Amygdala (tissue), 56 donors: ENCODE measurements at regions not wholly inside any gene's neighbourhood (a gene's known extent, or its start where the extent isn't known, plus 50 kb on each side); places are given as distances from the start of the nearest gene placed in this dataset.

ENCODE experiments used
- DNase-seq, 56 donors: peaks; one replicate each; lab custom pipeline; 2025; lab: John Stamatoyannopoulos, UW

DNA sequence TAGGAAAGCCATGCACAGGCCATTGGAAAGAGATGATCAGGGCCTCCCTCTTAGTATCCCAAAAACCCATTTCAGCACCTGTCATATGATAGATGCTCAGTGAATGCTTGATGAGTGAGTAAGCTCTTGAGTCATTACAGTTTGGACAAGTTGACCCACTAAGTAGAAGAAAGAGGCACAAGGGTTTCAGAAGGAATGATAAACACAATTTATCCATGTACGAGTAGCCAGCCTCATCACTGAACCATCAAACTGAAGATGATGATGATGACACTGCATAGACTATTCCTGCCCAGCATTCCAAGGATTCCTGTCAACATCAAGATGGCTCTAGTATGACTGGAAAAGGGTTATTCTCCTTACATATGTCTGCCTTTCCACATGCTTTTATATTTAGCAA, 596.0 kb downstream of the BCL11A start:
- no peak for DNase-seq

DNA sequence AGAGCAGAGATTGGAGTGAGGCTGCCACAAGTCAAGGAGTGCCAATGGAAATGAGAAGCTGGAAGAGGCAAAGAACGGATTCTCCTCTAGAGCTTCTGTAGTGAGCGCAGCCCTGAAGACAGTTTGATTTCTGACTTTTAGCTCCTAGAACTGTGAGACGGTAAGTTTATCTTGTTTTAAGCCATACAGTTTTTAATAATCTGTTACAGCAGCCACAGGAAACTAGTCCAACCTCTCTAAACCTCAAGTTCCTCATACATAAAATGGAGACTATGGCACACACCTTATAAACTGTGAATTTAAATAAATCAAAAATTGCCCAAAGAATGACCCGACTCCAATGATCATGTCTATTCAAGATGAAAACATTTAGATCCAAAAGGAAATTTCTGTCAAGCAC, 596.5 kb downstream of the BCL11A start:
- no peak for DNase-seq

DNA sequence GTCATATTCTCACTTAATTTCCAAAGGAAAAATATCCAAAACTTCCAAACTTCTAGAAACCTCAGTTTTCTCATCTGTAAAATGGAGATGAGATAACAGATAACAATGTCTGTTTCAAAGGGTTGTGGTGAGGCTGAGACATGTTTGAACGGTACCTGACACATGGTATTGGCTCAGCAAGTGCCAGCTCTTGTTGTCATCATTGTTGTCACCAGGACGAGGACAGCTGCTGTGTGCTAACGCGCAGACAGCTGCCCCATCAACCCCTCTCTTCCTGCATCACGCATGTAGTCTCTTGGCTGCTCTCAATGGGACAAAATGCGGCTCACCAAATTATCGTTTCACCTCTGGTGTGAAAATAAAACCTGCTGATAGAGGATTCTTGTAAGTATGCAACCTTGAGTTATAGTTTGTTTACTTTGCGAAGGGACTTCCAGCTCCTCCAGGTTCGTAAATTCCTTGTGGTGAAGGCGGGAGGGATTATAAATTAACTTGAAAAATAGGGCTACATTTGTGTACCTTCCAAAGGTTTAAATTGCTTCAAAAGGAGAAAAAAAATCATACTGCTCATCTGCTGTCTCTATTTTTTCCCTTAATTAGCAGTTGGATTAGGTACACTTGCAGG, 605.4 kb downstream of the BCL11A start:
- no peak for DNase-seq

DNA sequence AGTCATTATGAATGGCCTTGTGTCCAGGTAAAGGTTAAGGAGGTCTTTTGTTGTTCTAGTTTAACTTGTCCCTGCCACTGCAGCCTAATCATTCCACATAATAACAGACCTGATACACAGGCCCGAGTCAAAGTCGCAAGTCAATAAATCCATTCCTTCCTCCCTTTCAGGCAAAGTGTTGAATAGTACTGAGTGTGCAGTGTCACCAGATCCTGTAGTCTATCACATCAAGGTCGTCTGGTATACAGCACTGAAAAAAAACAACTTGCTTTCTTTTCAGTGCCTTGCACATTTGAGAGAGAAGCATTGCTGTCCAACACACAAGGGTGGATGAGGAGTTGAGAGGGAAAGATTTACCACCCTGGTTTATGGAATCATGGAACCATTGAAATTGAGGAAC, 606.2 kb downstream of the BCL11A start:
- DNase-seq, result no peak

DNA sequence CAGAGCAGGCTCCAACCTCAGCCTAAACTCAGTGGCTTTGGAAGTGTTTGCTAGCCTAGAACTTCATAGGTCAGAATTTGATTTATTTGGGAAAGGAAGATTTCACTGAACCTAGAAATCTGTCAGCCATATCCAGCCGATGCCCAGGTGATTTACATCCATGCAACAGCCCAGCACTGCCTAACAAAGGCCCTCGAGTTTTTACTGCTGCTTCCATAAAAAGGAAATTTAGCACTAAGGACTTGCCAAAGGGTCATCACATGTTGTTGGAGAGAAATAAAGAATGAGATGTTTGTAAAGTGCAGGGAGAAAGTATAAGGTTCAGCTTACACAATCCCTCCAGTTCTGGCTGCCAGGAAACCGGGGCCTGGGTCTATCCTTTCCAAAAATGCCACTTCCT, 614.2 kb downstream of the BCL11A start:
- DNase-seq, result no peak

DNA sequence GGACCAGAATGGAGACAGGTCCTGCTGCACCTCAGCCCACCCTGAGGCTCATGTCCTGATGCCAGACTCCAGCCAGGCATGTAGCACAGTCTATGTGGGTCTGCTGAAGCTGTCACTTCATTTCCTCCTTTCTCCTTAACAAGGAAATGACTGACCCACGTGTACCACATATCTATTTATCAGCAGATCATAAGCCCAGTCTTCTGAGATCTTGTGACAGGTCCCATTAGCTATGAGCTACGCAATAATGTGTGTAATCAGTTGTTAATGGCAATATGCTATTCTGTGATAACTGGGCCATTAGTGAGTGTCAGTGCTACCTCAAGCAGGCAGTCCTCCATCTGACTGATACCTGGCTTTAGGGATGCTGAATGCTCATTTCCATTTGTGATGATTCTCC, 615.3 kb downstream of the BCL11A start:
- no peak for DNase-seq

DNA sequence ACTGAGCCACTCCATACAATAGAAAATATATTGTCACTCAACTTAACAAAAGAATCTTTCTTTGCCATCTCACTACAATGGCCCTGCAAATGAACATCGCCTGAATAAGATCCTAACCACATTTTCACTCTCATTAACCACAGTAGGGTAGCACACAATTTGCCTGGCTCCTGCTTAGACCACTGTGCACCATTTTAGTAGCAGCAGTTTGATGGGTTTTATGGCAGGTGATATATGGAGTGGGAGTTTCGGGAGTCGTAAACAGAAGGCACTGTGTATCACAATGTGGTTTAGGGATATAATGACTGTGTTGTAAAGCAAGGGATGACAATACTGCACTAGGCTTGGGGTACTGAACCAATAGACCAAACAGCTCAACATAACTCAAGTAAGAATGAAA, 617.4 kb downstream of the BCL11A start:
- DNase-seq, result peak in 1 of 56 donors; percentile 2

DNA sequence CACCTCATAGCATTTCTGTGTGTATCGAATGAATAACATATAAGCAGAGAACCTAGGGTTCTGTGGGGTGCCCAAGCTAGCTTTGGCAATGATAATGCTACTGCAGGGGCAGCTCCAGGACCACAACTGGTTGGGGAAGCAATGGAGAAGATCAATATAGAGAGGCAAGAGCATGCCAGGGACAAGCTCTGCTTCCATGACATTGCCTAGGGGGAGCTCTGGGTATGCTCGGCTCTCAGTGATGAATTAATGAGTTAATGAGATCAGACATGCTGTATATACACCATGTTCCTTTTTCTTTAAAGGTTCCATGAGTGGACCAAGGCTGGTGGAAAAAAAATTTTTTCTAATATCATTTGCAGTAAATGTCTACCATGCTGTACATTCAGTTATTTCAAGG, 618.4 kb downstream of the BCL11A start:
- DNase-seq, result no peak

DNA sequence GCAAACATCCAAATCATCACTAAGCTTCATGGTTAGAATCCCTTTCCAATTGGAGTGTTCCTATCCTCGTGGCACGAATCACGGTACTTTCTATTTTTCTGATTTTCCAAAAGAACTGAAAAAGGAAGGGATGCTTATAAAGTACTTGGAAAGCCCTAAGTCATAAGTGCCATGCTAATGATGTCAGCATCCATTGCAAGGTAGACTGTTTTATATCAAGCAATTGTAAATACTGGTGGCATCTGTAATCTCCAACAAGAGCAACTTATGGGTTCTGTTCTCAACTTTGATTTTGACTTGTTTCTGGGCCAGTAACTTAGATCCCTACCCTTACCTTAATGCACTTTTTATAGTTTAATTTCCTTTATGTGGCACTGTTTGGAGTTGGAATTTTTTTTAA, 619.5 kb downstream of the BCL11A start:
- DNase-seq, result no peak

DNA sequence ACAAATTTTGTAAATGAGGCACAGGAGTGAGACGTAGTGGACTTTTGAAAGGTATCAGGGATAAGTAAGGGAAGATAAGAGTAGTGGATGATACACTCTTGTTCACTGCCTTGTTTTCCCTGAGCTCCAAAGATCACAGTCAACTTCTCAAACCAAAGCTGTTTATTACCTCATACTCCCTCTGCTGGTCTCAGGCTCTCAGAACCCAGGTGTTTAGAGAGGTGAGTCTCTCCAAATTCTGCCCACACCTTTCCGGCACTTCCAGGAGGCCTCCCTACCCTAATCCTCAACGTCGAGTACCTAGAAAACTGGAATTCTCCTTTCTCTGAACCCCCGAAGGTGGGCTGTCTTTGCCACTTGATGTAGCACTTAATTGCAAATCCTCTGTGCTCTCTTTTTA, 621.1 kb downstream of the BCL11A start:
- no peak for DNase-seq

DNA sequence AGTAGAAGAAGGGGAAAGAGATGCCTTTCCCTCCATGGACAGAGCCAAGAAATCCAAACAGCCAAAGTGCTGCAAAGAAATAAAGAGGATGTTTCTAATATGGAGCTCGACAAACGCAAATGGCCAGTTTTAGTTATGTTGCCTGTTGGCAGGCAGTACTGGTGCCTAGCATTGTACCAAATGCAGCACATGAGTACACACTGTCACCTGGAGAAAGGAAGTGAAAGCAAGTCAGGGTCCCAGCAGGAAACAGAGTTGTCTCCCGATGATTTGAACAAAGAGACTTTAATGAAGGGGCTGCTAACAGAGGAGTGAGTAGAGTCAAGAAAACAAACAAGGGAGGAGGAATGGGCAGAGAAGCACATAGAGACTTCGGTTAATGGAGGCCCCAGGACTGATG, 623.0 kb downstream of the BCL11A start:
- DNase-seq, result no peak

DNA sequence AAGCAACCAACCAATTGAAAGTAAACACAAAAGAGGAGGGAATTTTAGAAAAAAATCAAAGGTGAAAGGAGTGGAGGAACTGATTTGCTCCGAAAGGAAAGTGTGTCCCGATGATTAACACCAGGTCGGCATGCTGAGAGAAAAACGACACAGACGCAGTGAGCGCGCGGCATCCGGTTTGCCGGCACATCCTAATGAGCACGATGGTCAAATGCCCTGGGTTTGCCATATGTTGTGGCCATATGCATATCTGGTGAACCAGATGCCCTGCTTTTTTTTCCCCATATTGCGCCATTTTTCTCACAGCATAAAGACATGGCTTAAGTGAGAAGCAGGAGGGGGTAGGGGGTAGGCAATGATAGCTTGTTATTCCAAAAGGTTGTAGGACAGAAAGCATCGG, 626.7 kb downstream of the BCL11A start:
- DNase-seq, result no peak

DNA sequence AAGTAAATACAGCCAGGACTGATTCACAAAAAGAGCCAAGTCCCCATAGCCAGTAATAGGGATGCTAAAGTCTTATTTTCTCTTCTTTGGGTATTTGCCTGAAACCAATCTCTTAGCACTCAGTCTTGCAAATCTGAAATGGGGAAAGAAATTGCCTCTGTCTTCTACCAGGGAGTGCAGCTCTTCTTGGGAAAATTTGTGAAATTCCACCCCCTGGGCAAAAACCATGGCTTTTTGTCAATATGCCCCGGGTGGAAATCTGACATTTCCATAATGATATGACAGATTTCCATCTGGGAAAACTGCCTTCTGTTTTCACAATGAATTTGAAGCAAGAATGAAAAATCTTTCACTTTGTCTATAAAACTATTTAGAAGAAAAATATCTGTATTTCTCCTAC, 628.1 kb downstream of the BCL11A start:
- DNase-seq, result no peak

DNA sequence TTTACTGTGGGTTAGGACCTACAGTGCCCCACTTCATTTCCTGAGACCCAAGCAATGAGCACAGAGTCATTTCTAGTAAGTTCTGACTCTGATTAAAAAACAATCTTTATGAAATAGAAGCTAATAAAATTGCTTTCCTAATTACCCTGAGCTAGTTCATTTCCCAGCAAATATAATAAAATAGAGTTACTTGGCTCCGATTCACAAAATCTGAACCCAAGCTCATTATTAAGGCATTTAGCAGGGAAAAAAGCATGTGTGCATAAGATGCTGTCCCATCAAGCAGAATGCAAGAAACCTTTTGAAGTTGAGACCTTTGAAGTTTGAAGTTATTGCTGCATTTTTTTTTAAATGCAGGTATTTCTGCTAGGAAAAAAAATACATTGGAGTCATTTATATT, 629.1 kb downstream of the BCL11A start:
- DNase-seq, result no peak

DNA sequence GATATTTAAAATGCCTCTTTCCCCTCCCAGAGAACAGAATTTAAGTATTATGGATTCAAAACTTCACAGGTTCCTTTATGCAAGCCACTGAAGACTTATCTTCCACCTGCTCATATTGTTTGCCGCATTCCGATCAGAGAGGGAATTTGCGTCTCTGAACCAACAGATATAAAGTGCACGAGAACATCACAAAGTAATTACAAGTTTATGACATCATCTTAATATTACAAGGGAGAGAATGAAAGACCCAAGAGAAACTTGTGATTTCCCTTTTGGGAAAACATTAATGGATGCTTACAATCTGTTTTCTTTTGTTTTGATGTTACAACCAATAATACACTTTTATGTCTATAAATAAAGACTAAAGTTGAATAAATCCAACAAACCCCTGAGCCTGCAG, 631.0 kb downstream of the BCL11A start:
- DNase-seq, result no peak

DNA sequence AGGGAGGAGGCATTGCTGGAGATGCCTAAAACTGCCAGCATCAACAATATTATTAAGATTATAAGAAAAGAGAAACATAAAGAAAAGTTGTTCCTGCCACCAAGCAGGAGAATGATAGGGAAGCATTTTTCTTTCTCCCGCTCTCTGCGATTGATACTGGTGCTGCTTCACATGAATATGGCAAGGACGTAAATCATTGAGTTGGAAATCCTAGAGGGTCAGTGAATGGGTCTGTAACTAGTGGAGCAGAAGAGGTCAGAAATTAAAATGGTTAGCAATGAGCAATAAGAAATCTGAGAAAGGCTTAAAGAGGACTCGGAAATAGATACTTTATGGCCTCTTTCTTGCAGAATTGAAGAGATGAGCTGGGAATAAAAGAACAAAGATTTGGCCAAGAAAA, 631.7 kb downstream of the BCL11A start:
- no peak for DNase-seq

DNA sequence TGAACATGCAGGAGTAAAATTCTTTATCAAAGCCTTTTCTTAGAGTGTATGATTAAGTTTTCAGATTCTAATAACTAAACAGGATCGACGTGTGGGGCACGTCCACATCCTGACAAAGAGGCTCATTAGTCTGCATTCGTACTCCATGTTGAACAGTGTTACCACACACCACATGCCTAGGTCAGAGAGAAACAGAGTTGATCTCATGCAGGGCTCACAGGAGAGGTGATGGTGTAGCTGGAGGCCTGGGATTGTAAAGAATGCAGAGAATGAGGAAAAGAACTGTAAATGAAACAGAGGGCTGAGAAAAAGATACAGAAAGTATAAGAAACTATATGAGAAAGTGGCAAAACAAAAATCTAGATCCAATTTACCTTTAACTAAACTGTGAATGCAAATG, 632.5 kb downstream of the BCL11A start:
- no peak for DNase-seq

DNA sequence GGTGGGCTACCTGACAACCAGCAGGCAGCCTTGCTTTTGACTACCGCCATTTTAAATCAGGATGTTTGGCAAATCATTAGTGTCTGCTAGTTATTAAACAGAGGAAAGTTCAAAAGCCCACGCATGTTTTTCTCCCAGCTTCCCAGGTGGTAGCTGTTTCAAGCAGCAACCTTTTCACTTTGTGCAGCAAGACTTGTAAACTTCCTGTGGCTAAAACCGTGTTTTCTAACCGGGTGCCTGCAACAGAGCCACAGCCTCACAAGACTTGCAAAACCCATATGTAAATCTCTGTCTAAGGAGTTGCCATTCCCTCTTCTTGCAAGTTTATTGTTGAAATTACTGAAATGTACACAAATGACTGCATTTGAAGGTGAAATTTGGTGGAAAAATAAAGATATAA, 633.1 kb downstream of the BCL11A start:
- DNase-seq, result no peak

DNA sequence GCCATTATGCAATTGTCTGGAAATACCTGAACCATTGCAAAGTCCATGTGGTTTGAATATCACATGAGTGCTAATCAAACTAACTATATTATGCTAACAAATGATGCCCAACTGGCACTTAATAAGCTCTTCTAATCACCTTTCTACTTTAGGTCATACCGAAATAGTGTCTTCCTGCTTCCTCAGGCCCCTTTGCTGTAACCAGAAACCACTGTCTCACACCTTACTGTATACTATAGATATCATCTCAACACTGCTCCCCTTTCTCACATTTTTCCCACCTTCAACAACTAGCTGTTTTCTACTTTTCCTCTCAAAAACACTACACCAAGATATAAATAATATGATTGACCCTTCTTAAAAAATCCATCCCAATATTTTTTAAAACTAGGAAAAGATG, 633.9 kb downstream of the BCL11A start:
- no peak for DNase-seq

DNA sequence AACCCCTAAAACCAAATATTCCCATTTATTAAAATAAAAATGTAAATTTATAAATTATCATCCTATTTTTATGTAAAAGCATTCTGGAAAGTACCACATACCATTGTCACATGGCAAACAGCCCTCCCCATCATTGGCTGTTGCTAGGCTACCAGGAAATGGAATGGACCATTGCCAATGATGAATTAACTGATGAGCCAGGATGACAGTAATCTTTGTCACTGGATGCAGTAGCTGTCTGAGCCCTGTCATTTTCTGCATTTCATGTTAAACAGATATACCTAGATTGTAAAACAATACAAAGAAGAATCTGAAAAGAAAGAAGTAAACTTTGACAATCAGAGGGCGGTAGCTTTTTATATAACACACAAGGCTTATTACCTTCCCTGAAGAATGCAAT, 641.4 kb downstream of the BCL11A start:
- peak in 2 of 56 donors; percentile 2 to 13 for DNase-seq

DNA sequence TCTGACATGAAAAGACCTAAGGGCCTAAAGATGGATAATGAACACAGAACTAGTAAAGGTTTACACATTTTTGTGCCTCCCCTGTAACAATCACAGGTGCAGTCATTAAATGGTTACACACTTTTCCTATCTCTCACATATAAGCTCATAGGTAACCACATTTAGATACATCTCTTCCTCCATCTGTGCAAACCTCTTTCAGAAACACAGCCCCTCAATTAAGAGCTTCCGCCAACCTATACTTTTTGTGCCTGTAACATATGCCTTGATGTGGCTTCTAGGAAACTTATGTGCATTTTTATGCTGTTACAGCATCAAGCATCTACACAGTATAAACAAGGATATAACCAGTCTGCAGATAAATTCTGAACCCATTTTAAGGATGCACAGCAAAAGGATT, 643.3 kb downstream of the BCL11A start:
- no peak for DNase-seq

DNA sequence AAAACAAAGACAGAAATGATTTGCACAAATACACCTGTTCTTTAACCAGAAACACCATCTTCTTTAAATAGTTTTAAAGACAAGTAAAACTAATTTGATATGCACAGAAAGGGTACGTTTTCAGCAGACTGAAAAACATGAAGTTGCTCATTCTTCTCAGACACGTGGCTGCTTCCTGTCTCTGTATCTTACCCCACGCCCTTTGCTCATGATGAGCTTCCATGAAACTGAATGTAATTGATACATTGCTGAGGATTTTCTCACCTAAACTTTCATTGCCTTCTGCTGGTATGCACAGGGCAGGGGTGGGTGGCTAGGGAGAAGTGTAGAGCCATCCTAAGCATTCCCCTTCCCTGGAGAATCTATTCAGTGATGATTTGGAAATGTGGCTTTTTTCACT, 644.3 kb downstream of the BCL11A start:
- no peak for DNase-seq

DNA sequence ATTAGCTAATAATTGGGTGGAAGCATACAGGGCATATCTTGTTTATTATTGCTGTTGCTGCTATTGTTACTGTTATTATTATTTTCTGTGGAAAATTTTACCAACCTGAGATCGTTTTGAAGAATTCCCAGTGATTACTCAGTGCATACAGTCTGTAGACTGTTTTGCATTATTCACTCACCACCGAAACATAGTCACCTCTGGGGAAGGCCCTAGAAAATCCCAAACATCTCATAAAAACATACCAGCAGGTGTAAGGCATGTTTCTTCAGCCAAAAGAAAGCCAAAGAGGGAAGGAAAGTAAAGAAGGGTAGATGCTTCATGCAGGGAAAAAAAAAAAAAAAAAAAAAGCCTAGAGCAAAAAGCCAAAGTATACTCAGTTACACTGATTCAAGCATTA, 647.7 kb downstream of the BCL11A start:
- no peak for DNase-seq
